Fibroblast of lung (primary cell): ENCODE measurements at regions not wholly inside any gene's neighbourhood (a gene's known extent, or its start where the extent isn't known, plus 50 kb on each side); places are given as distances from the start of the nearest gene placed in this dataset.

Experiments
- DNase-seq, 2 donors: peaks; one replicate each; pipeline versions ENCODE4 v3.0.0 to v3.0.0-alpha.2; 2010; ENCODE audit warnings: low read depth in 2 of 2
- H2AFZ ChIP-seq: 2 replicates; pipeline ENCODE4 v1.5.1; 2012; ENCODE audit warnings: low read length, control low read depth, inconsistent platforms
- H3K27ac ChIP-seq: 2 replicates; pipeline ENCODE4 v1.5.1; 2011; ENCODE audit warnings: low read length, control low read depth; ENCODE audit not compliant: insufficient read depth
- H3K27me3 ChIP-seq: 2 replicates; pipeline ENCODE4 v1.5.1; 2011; ENCODE audit warnings: mild to moderate bottlenecking, low read length; ENCODE audit not compliant: control insufficient read depth, insufficient read depth
- H3K36me3 ChIP-seq: 2 replicates; pipeline ENCODE4 v1.5.1; 2011; ENCODE audit warnings: low read length; ENCODE audit not compliant: control insufficient read depth, insufficient read depth
- H3K4me1 ChIP-seq: 2 replicates; pipeline ENCODE4 v1.5.1; 2011; ENCODE audit warnings: low read length; ENCODE audit not compliant: control insufficient read depth, insufficient read depth; ENCODE audit errors: extremely low read depth
- H3K4me2 ChIP-seq: 2 replicates; pipeline ENCODE4 v1.5.1; 2011; ENCODE audit warnings: low read length, control low read depth; ENCODE audit not compliant: insufficient read depth; ENCODE audit errors: extremely low read depth
- H3K4me3 ChIP-seq, 4 experiments: fragments of 200-600 bp in 1 of 4; sonication (generic) in 1 of 4; replicated peaks in 1 of 4; 2 replicates each; pipeline ENCODE4 v1.5.1; 2011 to 2016; ENCODE audit warnings: low read length in 4 of 4, low read depth in 3 of 4, mild to moderate bottlenecking in 3 of 4, control low read depth in 2 of 4, inconsistent platforms in 1 of 4, mixed read lengths in 1 of 4; ENCODE audit not compliant: insufficient read depth in 1 of 4; ENCODE audit errors: control extremely low read depth in 1 of 4
- H3K79me2 ChIP-seq: 2 replicates; pipeline ENCODE4 v1.5.1; 2012; ENCODE audit warnings: mild to moderate bottlenecking, low read length, inconsistent platforms; ENCODE audit not compliant: control insufficient read depth, insufficient read depth
- H3K9ac ChIP-seq: 2 replicates; pipeline ENCODE4 v1.5.1; 2011; ENCODE audit warnings: mild to moderate bottlenecking, low read length, control low read depth; ENCODE audit not compliant: insufficient read depth
- H3K9me3 ChIP-seq: 2 replicates; pipeline ENCODE4 v1.5.1; 2012; ENCODE audit warnings: low read depth, low read length; ENCODE audit not compliant: control insufficient read depth, insufficient read depth
- H4K20me1 ChIP-seq: 2 replicates; pipeline ENCODE4 v1.5.1; 2011; ENCODE audit warnings: low read length; ENCODE audit not compliant: control insufficient read depth, insufficient read depth; ENCODE audit errors: extremely low read depth
- CTCF ChIP-seq, 2 donors: IDR thresholded peaks in 1 of 2; conservative IDR thresholded peaks in 1 of 2; 1 replicate in 1 of 2; 2 replicates in 1 of 2; pipeline ENCODE4 v1.5.1; 2011 to 2012; ENCODE audit warnings: low read length in 2 of 2, control low read depth in 1 of 2, inconsistent platforms in 1 of 2, low read depth in 1 of 2, mild to moderate bottlenecking in 1 of 2
- EZH2 ChIP-seq: IDR thresholded peaks from 2 replicates; pipeline ENCODE4 v1.5.1; 2012; ENCODE audit warnings: low read length, control low read depth, mild to moderate bottlenecking; ENCODE audit errors: missing control alignments

GRCh38 chr13:90375851-90376250, 971.6 kb upstream of the MIR17HG start:
- H3K9me3 ChIP-seq = no peaks in the 10 kb centered on the region
- no peaks in the 10 kb centered on the region for H3K79me2 ChIP-seq
- no peaks in the 10 kb centered on the region for H3K4me1 ChIP-seq
- no peaks in the 10 kb centered on the region for H3K27me3 ChIP-seq
- no peak overlapping the region for H2AFZ ChIP-seq
- no peak overlapping the region for H3K4me2 ChIP-seq
- TF ChIP-seq EZH2 (no peak), CTCF (conservative IDR thresholded peaks at IDR 0.05 in 1 of 2, IDR thresholded peaks at IDR 0.05 in 1 of 2; ENCODE audit: low read depth in 1 of 2, low read length in 2 of 2) (no peak)
- H3K27ac ChIP-seq = no peak overlapping the region
- no peaks in the 10 kb centered on the region for H4K20me1 ChIP-seq
- peak in 1 of 2 donors; percentile 30 for DNase-seq
- no peaks in the 10 kb centered on the region for H3K36me3 ChIP-seq
- H3K9ac ChIP-seq = no peak overlapping the region
- H3K4me3 ChIP-seq = no peak overlapping the region

- Histone ChIP-seq H3K27me3 (no peaks in the 10 kb centered on the region), H3K9me3 (no peaks in the 10 kb centered on the region), H3K4me2 (no peak overlapping the region), H2AFZ (no peak overlapping the region), H3K4me3 (no peak overlapping the region), H3K79me2 (no peaks in the 10 kb centered on the region), H3K27ac (no peak overlapping the region), H3K9ac (no peak overlapping the region), H3K36me3 (no peaks in the 10 kb centered on the region), H3K4me1 (no peaks in the 10 kb centered on the region), H4K20me1 (no peaks in the 10 kb centered on the region)
- no peak for TF ChIP-seq CTCF (conservative IDR thresholded peaks at IDR 0.05 in 1 of 2, IDR thresholded peaks at IDR 0.05 in 1 of 2; ENCODE audit: low read depth in 1 of 2, low read length in 2 of 2)
- TF ChIP-seq EZH2 = no peak
- DNase-seq = no peak
These were observed 965.1 kb upstream of the MIR17HG start for GRCh38 chr13:90382425-90382824.

GRCh38 chr13:90385781-90386489, 961.6 kb upstream of the MIR17HG start:
- Histone ChIP-seq H3K4me3 (no peak overlapping the region), H3K27ac (no peak overlapping the region), H3K79me2 (no peaks in the 10 kb centered on the region), H3K36me3 (no peaks in the 10 kb centered on the region), H4K20me1 (no peaks in the 10 kb centered on the region), H3K4me1 (no peaks in the 10 kb centered on the region), H3K9ac (no peak overlapping the region), H3K9me3 (no peaks in the 10 kb centered on the region), H3K4me2 (no peak overlapping the region), H3K27me3 (no peaks in the 10 kb centered on the region), H2AFZ (no peak overlapping the region)
- no peak for DNase-seq
- TF ChIP-seq EZH2 = no peak
- TF ChIP-seq CTCF (conservative IDR thresholded peaks at IDR 0.05 in 1 of 2, IDR thresholded peaks at IDR 0.05 in 1 of 2; ENCODE audit: low read depth in 1 of 2, low read length in 2 of 2) = no peak
